HG03571 (cell line): ENCODE measurements at regions not wholly inside any gene's neighbourhood (a gene's known extent, or its start where the extent isn't known, plus 50 kb on each side); places are given as distances from the start of the nearest gene placed in this dataset.
"Not testable (repeated sequence)": the region's sequence is repeated elsewhere in the genome, so short reads cannot be mapped to it uniquely, and the experiment has no call there.

Experiments
- ATAC-seq: cut with Tn5 transposase; IDR thresholded peaks from one replicate; pipeline ENCODE4 v1.9.1; 2021; ENCODE audit not compliant: unreplicated experiment

- no peak for ATAC-seq
Measured at GRCh38 chr12:131448254-131448795, 262.6 kb upstream of the SFSWAP start.

- ATAC-seq = no peak
Measured at GRCh38 chr12:131449027-131449426, 261.9 kb upstream of the SFSWAP start.

- no peak for ATAC-seq
Measured at GRCh38 chr12:131452444-131452860, 258.4 kb upstream of the SFSWAP start.

GRCh38 chr12:131454418-131455217 is 256.3 kb upstream of the SFSWAP start:
- ATAC-seq = peak; percentile 89

- ATAC-seq = no peak
Measured at GRCh38 chr12:131455218-131455506, 255.7 kb upstream of the SFSWAP start.

- ATAC-seq = no peak
Measured at GRCh38 chr12:131455581-131456110, 255.2 kb upstream of the SFSWAP start.

GRCh38 chr12:131456301-131457027 is 254.4 kb upstream of the SFSWAP start:
- no peak for ATAC-seq

GRCh38 chr12:131457028-131457310 is 253.9 kb upstream of the SFSWAP start:
- no peak for ATAC-seq

- ATAC-seq = no peak
Measured at GRCh38 chr12:131457331-131458047, 253.4 kb upstream of the SFSWAP start.

GRCh38 chr12:131458048-131458374 is 252.9 kb upstream of the SFSWAP start:
- ATAC-seq = no peak

- ATAC-seq = no peak
Measured at GRCh38 chr12:131458931-131459772, 251.7 kb upstream of the SFSWAP start.

GRCh38 chr12:131459773-131460365 is 251.0 kb upstream of the SFSWAP start:
- ATAC-seq = no peak

GRCh38 chr12:131460520-131460919 is 250.4 kb upstream of the SFSWAP start:
- ATAC-seq = no peak

GRCh38 chr12:131461096-131461495 is 249.8 kb upstream of the SFSWAP start:
- ATAC-seq = no peak

- ATAC-seq = no peak
Measured at GRCh38 chr12:131463174-131463573, 247.7 kb upstream of the SFSWAP start.

- no peak for ATAC-seq
Measured at GRCh38 chr12:131464081-131464480, 246.8 kb upstream of the SFSWAP start.

- no peak for ATAC-seq
Measured at GRCh38 chr12:131466306-131466705, 244.6 kb upstream of the SFSWAP start.

- ATAC-seq = no peak
Measured at GRCh38 chr12:131466932-131467331, 244.0 kb upstream of the SFSWAP start.

GRCh38 chr12:131468206-131468605 is 242.7 kb upstream of the SFSWAP start:
- no peak for ATAC-seq

GRCh38 chr12:131469945-131470344 is 240.9 kb upstream of the SFSWAP start:
- not testable (repeated sequence) for ATAC-seq
